Left lung (tissue), 4 donors: ENCODE measurements at regions not wholly inside any gene's neighbourhood (a gene's known extent, or its start where the extent isn't known, plus 50 kb on each side); places are given as distances from the start of the nearest gene placed in this dataset.

Source experiments
- ATAC-seq: fragments of 200-7000 bp; cut with Tn5 transposase; one replicate; pipeline ENCODE4 v1.9.1; 2020; ENCODE audit warnings: moderate library complexity
- DNase-seq, 4 donors: peaks; one replicate each; pipeline ENCODE4 v3.0.0-alpha.2; 2013 to 2020
- H3K27ac ChIP-seq, 2 donors: fragments of 200-600 bp; sonication (generic) in 1 of 2; one replicate each; pipeline versions ENCODE4 v1.5.0 to v1.8.0; 2020 to 2021
- H3K27me3 ChIP-seq, 2 donors: fragments of 200-600 bp; sonication (generic) in 1 of 2; one replicate each; pipeline versions ENCODE4 v1.5.0 to v1.8.0; 2020 to 2021
- H3K36me3 ChIP-seq, 2 donors: fragments of 200-600 bp; sonication (generic) in 1 of 2; one replicate each; pipeline versions ENCODE4 v1.5.0 to v1.8.0; 2020 to 2021
- H3K4me1 ChIP-seq, 2 donors: fragments of 200-600 bp; one replicate each; pipeline ENCODE4 v1.8.0; 2021
- H3K4me3 ChIP-seq, 2 donors: fragments of 200-600 bp; sonication (generic) in 1 of 2; one replicate each; pipeline versions ENCODE4 v1.5.0 to v1.8.0; 2020 to 2021; ENCODE audit warnings: mild to moderate bottlenecking in 1 of 2
- H3K9me3 ChIP-seq, 2 donors: fragments of 200-600 bp; sonication (generic) in 1 of 2; one replicate each; pipeline versions ENCODE4 v1.5.0 to v1.8.0; 2020 to 2021
- intact Hi-C, 2 donors: fragments of 100-400 bp; cut with DNase I; formaldehyde crosslinking; loops; one replicate each; pipeline versions ENCODE4 v1.11.2 to v1.14.2; 2022
- TF ChIP-seq, protein P1 (sequence below), 2 donors: fragments of 200-600 bp; sonication (generic) in 1 of 2; IDR thresholded peaks; one replicate each; pipeline versions ENCODE4 v1.5.0 to v1.8.0; 2021; ENCODE audit warnings: antibody characterized with exemption in 2 of 2
- donor health status: DM: no; HTN: yes; CAD: no.
- donor health status: DM: no; HTN: no; CAD: no.

- H3K4me1 ChIP-seq, result no peaks in the 10 kb centered on the region
- no peak overlapping the region for H3K27ac ChIP-seq
- H3K27me3 ChIP-seq, result no peaks in the 10 kb centered on the region
- no peak for ATAC-seq
- no peak overlapping the region for H3K4me3 ChIP-seq
- H3K9me3 ChIP-seq, result peaks cover 0 to 2% of the 10 kb centered on the region in 2 donors
- TF ChIP-seq, protein P1, sequence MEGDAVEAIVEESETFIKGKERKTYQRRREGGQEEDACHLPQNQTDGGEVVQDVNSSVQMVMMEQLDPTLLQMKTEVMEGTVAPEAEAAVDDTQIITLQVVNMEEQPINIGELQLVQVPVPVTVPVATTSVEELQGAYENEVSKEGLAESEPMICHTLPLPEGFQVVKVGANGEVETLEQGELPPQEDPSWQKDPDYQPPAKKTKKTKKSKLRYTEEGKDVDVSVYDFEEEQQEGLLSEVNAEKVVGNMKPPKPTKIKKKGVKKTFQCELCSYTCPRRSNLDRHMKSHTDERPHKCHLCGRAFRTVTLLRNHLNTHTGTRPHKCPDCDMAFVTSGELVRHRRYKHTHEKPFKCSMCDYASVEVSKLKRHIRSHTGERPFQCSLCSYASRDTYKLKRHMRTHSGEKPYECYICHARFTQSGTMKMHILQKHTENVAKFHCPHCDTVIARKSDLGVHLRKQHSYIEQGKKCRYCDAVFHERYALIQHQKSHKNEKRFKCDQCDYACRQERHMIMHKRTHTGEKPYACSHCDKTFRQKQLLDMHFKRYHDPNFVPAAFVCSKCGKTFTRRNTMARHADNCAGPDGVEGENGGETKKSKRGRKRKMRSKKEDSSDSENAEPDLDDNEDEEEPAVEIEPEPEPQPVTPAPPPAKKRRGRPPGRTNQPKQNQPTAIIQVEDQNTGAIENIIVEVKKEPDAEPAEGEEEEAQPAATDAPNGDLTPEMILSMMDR (IDR thresholded peaks at IDR 0.05), result no peak
- no peaks in the 10 kb centered on the region for H3K36me3 ChIP-seq
- intact Hi-C loops, result no loop called here
- no peak for DNase-seq
Measured at GRCh38 chr1:105100102-105100501, 1350.4 kb downstream of the AMY1C start.

DNA sequence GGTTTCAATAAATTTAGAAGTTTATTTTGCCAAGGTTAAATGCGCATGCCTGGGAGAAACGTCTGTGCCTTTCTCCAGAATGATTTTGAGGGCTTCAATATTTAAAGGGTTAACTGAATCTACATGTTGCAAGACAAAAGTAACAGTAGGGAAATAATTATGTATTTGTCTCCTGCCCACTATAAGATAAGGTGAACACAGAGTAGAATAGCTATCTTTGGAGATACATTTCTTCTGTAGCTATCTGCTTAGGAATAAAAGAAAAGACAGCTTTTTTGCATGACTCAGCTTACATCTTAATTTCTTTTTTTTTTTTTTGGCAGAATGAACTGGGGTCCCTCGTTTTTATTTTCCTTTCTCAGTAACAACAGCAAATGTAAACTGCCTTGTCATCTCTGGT, 1351.6 kb downstream of the AMY1C start:
- TF ChIP-seq, protein P1 (IDR thresholded peaks at IDR 0.05), result no peak
- ATAC-seq, result no peak
- intact Hi-C loops, result no loop called here
- Histone ChIP-seq H3K4me3 (no peak overlapping the region), H3K9me3 (peaks cover 0 to 2% of the 10 kb centered on the region in 2 donors), H3K27ac (no peak overlapping the region), H3K27me3 (no peaks in the 10 kb centered on the region), H3K36me3 (no peaks in the 10 kb centered on the region), H3K4me1 (no peaks in the 10 kb centered on the region)
- no peak for DNase-seq

GRCh38 chr1:105102371-105102770, 1352.7 kb downstream of the AMY1C start:
- no peak overlapping the region for H3K4me3 ChIP-seq
- no peak overlapping the region for H3K27ac ChIP-seq
- no peaks in the 10 kb centered on the region for H3K27me3 ChIP-seq
- TF ChIP-seq, protein P1 (IDR thresholded peaks at IDR 0.05), result no peak
- no peaks in the 10 kb centered on the region for H3K4me1 ChIP-seq
- H3K9me3 ChIP-seq, result no peaks in the 10 kb centered on the region
- ATAC-seq, result no peak
- H3K36me3 ChIP-seq, result no peaks in the 10 kb centered on the region
- intact Hi-C loops, result no loop called here
- no peak for DNase-seq

DNA sequence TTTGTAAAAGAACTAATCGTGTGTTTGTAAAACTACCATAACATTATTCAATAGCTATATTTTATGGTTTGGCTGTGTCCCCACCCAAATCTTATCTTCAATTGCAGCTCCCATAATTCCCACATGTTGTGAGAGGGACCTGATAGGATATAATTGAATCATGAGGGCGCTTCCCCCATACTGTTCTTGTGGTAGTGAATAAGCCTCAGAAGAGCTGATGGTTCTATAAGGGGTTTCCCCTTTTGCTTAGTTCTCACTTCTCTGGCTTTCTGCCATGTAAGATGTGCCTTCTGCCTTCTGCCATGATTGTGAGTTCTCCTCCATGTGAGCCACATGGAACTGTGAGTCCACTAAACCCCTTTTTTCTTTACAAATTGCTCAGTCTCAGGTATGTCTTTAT, 1372.3 kb downstream of the AMY1C start:
- Histone ChIP-seq H3K4me1 (no peaks in the 10 kb centered on the region), H3K9me3 (no peaks in the 10 kb centered on the region), H3K36me3 (no peaks in the 10 kb centered on the region), H3K27ac (no peak overlapping the region), H3K4me3 (no peak overlapping the region), H3K27me3 (no peaks in the 10 kb centered on the region)
- TF ChIP-seq, protein P1 (IDR thresholded peaks at IDR 0.05), result no peak
- no peak for ATAC-seq
- no peak for DNase-seq
- intact Hi-C loops, result no loop called here

- ATAC-seq (peak; percentile 68), DNase-seq (peak in 1 of 4 donors; percentile 22)
- no peak overlapping the region for H3K4me3 ChIP-seq
- H3K9me3 ChIP-seq, result no peaks in the 10 kb centered on the region
- H3K27ac ChIP-seq, result no peak overlapping the region
- H3K27me3 ChIP-seq, result no peaks in the 10 kb centered on the region
- no peaks in the 10 kb centered on the region for H3K36me3 ChIP-seq
- H3K4me1 ChIP-seq, result no peaks in the 10 kb centered on the region
- TF ChIP-seq, protein P1 (IDR thresholded peaks at IDR 0.05), result peak in 1 of 2 donors; percentile 14
- intact Hi-C loops, result no loop called here
Measured at GRCh38 chr1:105137543-105138457, 1388.1 kb downstream of the AMY1C start.
